ENCODE measurements at regions not wholly inside any gene's neighbourhood (a gene's known extent, or its start where the extent isn't known, plus 50 kb on each side); places are given as distances from the start of the nearest gene placed in this dataset.

- intact Hi-C loops (cut with micrococcal nuclease; ENCODE audit: unreplicated experiment) (no loop called here), in situ Hi-C loops (cut with HindIII; ENCODE audit: extremely low pct_ligation_motif_present, low pct_unique_long_range_greater_than_20kb) (no loop called here)
- FAIRE-seq: no peak
- no peak for DNase-seq (ENCODE audit: low spot score)
- Histone ChIP-seq H3K36me3 (replicated peaks in 1 of 2; ENCODE audit: control insufficient read depth in 1 of 2, insufficient read depth in 2 of 2, low read length in 2 of 2) (no peaks in the 10 kb centered on the region), H3K4me1 (ENCODE audit: insufficient read depth, low read length) (no peaks in the 10 kb centered on the region), H3K9me3 (ENCODE audit: low read length) (no peaks in the 10 kb centered on the region), H4K20me1 (ENCODE audit: insufficient read depth, low read length) (no peaks in the 10 kb centered on the region), H3K4me3 (replicated peaks in 1 of 3; ENCODE audit: insufficient read depth in 1 of 3, low read depth in 2 of 3, low read length in 3 of 3) (no peak overlapping the region), H2AFZ (ENCODE audit: low read length) (no peak overlapping the region), H3K27ac (ENCODE audit: extremely low read length, insufficient read depth, low read length) (no peak overlapping the region), H3K4me2 (ENCODE audit: low read depth, low read length) (no peak overlapping the region), H3K9ac (ENCODE audit: insufficient read depth, low read depth, low read length) (no peak overlapping the region), H3K27me3 (ENCODE audit: control insufficient read depth in 1 of 2, insufficient read depth in 2 of 2, low read length in 2 of 2) (no peaks in the 10 kb centered on the region), H3K79me2 (ENCODE audit: insufficient read depth, low read length) (no peaks in the 10 kb centered on the region)
- ChIA-PET POLR2A (no interaction called here), CTCF (ENCODE audit: low intra/inter-chr PET ratio, low total read pairs) (no interaction called here)
- 0% methylated on average over 2 of the region's 3 CpGs for WGBS (ENCODE audit: low lambda C conversion rate)
- ATAC-seq: no peak
- no TSS peak for BruUV-seq (replicated peaks)
- TF ChIP-seq REPIN1 (CRISPR knock-in tag; IDR thresholded peaks at IDR 0.05; ENCODE audit: borderline replicate concordance, low read depth): no peak
These were observed 117.9 kb upstream of the DCAF8L1 start for GRCh38 chrX:28099166-28099565.

- WGBS (ENCODE audit: low lambda C conversion rate): 0% methylated on average over 2 of the region's 2 CpGs
- no peak for TF ChIP-seq ZNF709 (CRISPR knock-in tag; IDR thresholded peaks at IDR 0.05)
- no peak for TF ChIP-seq HMGXB4 (CRISPR knock-in tag; IDR thresholded peaks at IDR 0.05; ENCODE audit: borderline replicate concordance in 1 of 2, low read depth in 1 of 2)
- TF ChIP-seq NR1H2 (CRISPR knock-in tag; IDR thresholded peaks at IDR 0.05; ENCODE audit: borderline replicate concordance, low read depth): no peak
- Histone ChIP-seq H3K27me3 (ENCODE audit: control insufficient read depth in 1 of 2, insufficient read depth in 2 of 2, low read length in 2 of 2) (no peaks in the 10 kb centered on the region), H3K27ac (ENCODE audit: extremely low read length, insufficient read depth, low read length) (no peak overlapping the region), H3K4me3 (replicated peaks in 1 of 3; ENCODE audit: insufficient read depth in 1 of 3, low read depth in 2 of 3, low read length in 3 of 3) (no peak overlapping the region), H3K36me3 (replicated peaks in 1 of 2; ENCODE audit: control insufficient read depth in 1 of 2, insufficient read depth in 2 of 2, low read length in 2 of 2) (no peaks in the 10 kb centered on the region), H3K4me2 (ENCODE audit: low read depth, low read length) (no peak overlapping the region), H2AFZ (ENCODE audit: low read length) (no peak overlapping the region), H3K9ac (ENCODE audit: insufficient read depth, low read depth, low read length) (no peak overlapping the region), H3K79me2 (ENCODE audit: insufficient read depth, low read length) (no peaks in the 10 kb centered on the region), H4K20me1 (ENCODE audit: insufficient read depth, low read length) (no peaks in the 10 kb centered on the region), H3K4me1 (ENCODE audit: insufficient read depth, low read length) (no peaks in the 10 kb centered on the region), H3K9me3 (ENCODE audit: low read length) (no peaks in the 10 kb centered on the region)
- no peak for ATAC-seq
- no peak for FAIRE-seq
- POLR2A ChIA-PET: no interaction called here
- no TSS peak for BruUV-seq (replicated peaks)
- CTCF ChIA-PET (ENCODE audit: low intra/inter-chr PET ratio, low total read pairs): no interaction called here
- intact Hi-C loops (cut with micrococcal nuclease; ENCODE audit: unreplicated experiment): no loop called here
- no peak for DNase-seq (ENCODE audit: low spot score)
- in situ Hi-C loops (cut with HindIII; ENCODE audit: extremely low pct_ligation_motif_present, low pct_unique_long_range_greater_than_20kb): no loop called here
These were observed 104.4 kb upstream of the DCAF8L1 start for GRCh38 chrX:28085653-28086052.
